RWPE1 (cell line): ENCODE measurements at regions not wholly inside any gene's neighbourhood (a gene's known extent, or its start where the extent isn't known, plus 50 kb on each side); places are given as distances from the start of the nearest gene placed in this dataset.

Experiments
- CTCF ChIA-PET: fragments of 350-600 bp; sonication (Branson Sonifier 250); formaldehyde crosslinking; extraction: SDS; loops from one replicate; lab custom pipeline; 2021; lab: Yijun Ruan, JAX
- POLR2A ChIA-PET: fragments of 400-600 bp; formaldehyde crosslinking; extraction: SDS; loops from one replicate; lab custom pipeline; 2020; ENCODE audit warnings: antibody characterized with exemption; ENCODE audit not compliant: low non-redundant PET; lab: Yijun Ruan, JAX
- DNase-seq: peaks from one replicate; pipeline ENCODE4 v3.0.0; 2012; ENCODE audit warnings: low spot score
- H3K27ac ChIP-seq: fragments of 450-650 bp; 2 replicates; pipeline ENCODE4 v1.5.1; 2017
- CTCF ChIP-seq: fragments of 450-650 bp; conservative IDR thresholded peaks from 2 replicates; pipeline ENCODE4 v1.5.1; 2017; ENCODE audit warnings: low read depth, mild to moderate bottlenecking

- CTCF ChIA-PET, result no interaction called here
- DNase-seq, result no peak
- POLR2A ChIA-PET, result no interaction called here
- no peak overlapping the region for H3K27ac ChIP-seq
- no peak for TF ChIP-seq CTCF
Observed at GRCh38 chr1:63034256-63034655, 250.3 kb downstream of the ATG4C start.

GRCh38 chr1:63038586-63038985 lies 254.7 kb downstream of the ATG4C start:
- POLR2A ChIA-PET, result no interaction called here
- CTCF ChIA-PET, result no interaction called here
- H3K27ac ChIP-seq, result no peak overlapping the region
- TF ChIP-seq CTCF, result no peak
- no peak for DNase-seq

GRCh38 chr1:63041660-63042059 lies 257.7 kb downstream of the ATG4C start:
- no peak overlapping the region for H3K27ac ChIP-seq
- POLR2A ChIA-PET, result no interaction called here
- no peak for TF ChIP-seq CTCF

GRCh38 chr1:63042278-63042677 lies 258.3 kb downstream of the ATG4C start:
- no peak for TF ChIP-seq CTCF
- H3K27ac ChIP-seq, result no peak overlapping the region
- POLR2A ChIA-PET, result no interaction called here
- CTCF ChIA-PET, result no interaction called here
- DNase-seq, result no peak

More at GRCh38 chr1:63041660-63042059, 257.7 kb downstream of the ATG4C start:
- CTCF ChIA-PET, result interaction anchor here (0.6 kb wide), 1 partner anchor 461 kb away, joined by 9 read pairs; no protein-coding TSS in a partner anchor
- DNase-seq, result no peak

- no peak overlapping the region for H3K27ac ChIP-seq
- DNase-seq, result no peak
- CTCF ChIA-PET, result interaction anchor here (0.6 to 0.9 kb wide), 3 partner anchors 11 to 1995 kb away, joined by 3 to 4 read pairs (median 3); no protein-coding TSS in a partner anchor
- POLR2A ChIA-PET, result no interaction called here
- no peak for TF ChIP-seq CTCF
Observed at GRCh38 chr1:63046539-63046938, 262.6 kb downstream of the ATG4C start.

- ChIA-PET CTCF (no interaction called here), POLR2A (no interaction called here)
- no peak overlapping the region for H3K27ac ChIP-seq
- TF ChIP-seq CTCF, result no peak
- no peak for DNase-seq
Observed at GRCh38 chr1:63049135-63049534, 265.2 kb downstream of the ATG4C start.
